H9 (cell line): ENCODE measurements at regions not wholly inside any gene's neighbourhood (a gene's known extent, or its start where the extent isn't known, plus 50 kb on each side); places are given as distances from the start of the nearest gene placed in this dataset.

Experiments used
- DNase-seq: peaks from one replicate; pipeline ENCODE4 v3.0.0-alpha.2; 2017
- H2AFZ ChIP-seq: one replicate; pipeline ENCODE4 v1.6.1; 2013; ENCODE audit warnings: mild to moderate bottlenecking, low read length, control low read depth, moderate library complexity
- H2AK5ac ChIP-seq: 2 replicates; pipeline ENCODE4 v1.6.1; 2013; ENCODE audit warnings: low read length, control low read depth, mixed read lengths; ENCODE audit not compliant: insufficient read length
- H2BK120ac ChIP-seq: one replicate; pipeline ENCODE4 v1.6.1; 2013; ENCODE audit warnings: low read depth, mild to moderate bottlenecking, low read length, control low read depth, inconsistent platforms; ENCODE audit not compliant: poor library complexity, severe bottlenecking
- H2BK12ac ChIP-seq: 2 replicates; pipeline ENCODE4 v1.6.1; 2013; ENCODE audit warnings: low read length, control low read depth, mixed read lengths, low read depth; ENCODE audit not compliant: insufficient read length
- H2BK15ac ChIP-seq: 2 replicates; pipeline ENCODE4 v1.6.1; 2013; ENCODE audit warnings: low read depth, low read length, control low read depth
- H2BK20ac ChIP-seq: one replicate; pipeline ENCODE4 v1.6.1; 2013; ENCODE audit warnings: low read depth, mild to moderate bottlenecking, low read length, control low read depth, inconsistent platforms; ENCODE audit not compliant: poor library complexity, severe bottlenecking
- H2BK5ac ChIP-seq: 2 replicates; pipeline ENCODE4 v1.6.1; 2013; ENCODE audit warnings: low read length, control low read depth, mixed read lengths; ENCODE audit not compliant: insufficient read length
- H3K14ac ChIP-seq: 2 replicates; pipeline ENCODE4 v1.6.1; 2013; ENCODE audit warnings: low read length, control low read depth; ENCODE audit not compliant: insufficient read depth
- H3K18ac ChIP-seq: 2 replicates; pipeline ENCODE4 v1.6.1; 2013; ENCODE audit warnings: low read depth, mild to moderate bottlenecking, mixed read lengths, low read length, control low read depth; ENCODE audit not compliant: insufficient read length
- H3K23ac ChIP-seq: 2 replicates; pipeline ENCODE4 v1.6.1; 2013; ENCODE audit warnings: low read length, control low read depth, mixed read lengths, low read depth; ENCODE audit not compliant: insufficient read length
- H3K23me2 ChIP-seq: 2 replicates; pipeline ENCODE4 v1.6.1; 2013; ENCODE audit warnings: low read depth, mild to moderate bottlenecking, mixed read lengths, low read length, control low read depth; ENCODE audit not compliant: insufficient read length, poor library complexity, severe bottlenecking
- H3K27ac ChIP-seq: 2 replicates; pipeline ENCODE4 v1.5.1; 2013; ENCODE audit warnings: low read length, control low read depth, mixed read lengths, low read depth; ENCODE audit not compliant: insufficient read length
- H3K27me3 ChIP-seq: 2 replicates; pipeline ENCODE4 v1.6.1; 2013; ENCODE audit warnings: low read length, control low read depth, inconsistent platforms; ENCODE audit not compliant: insufficient read depth
- H3K4ac ChIP-seq: 2 replicates; pipeline ENCODE4 v1.6.1; 2013; ENCODE audit warnings: low read depth, mild to moderate bottlenecking, control low read depth, inconsistent platforms, low read length, moderate library complexity
- H3K4me1 ChIP-seq: 2 replicates; pipeline ENCODE4 v1.6.1; 2013; ENCODE audit warnings: low read length, control low read depth, inconsistent platforms; ENCODE audit not compliant: insufficient read depth
- H3K4me2 ChIP-seq: 2 replicates; pipeline ENCODE4 v1.6.1; 2013; ENCODE audit warnings: low read length, control low read depth, mixed read lengths; ENCODE audit not compliant: insufficient read length, insufficient read depth
- H3K56ac ChIP-seq: 2 replicates; pipeline ENCODE4 v1.6.1; 2013; ENCODE audit warnings: low read depth, mild to moderate bottlenecking, mixed read lengths, low read length, control low read depth; ENCODE audit not compliant: insufficient read length
- H3K79me1 ChIP-seq: 2 replicates; pipeline ENCODE4 v1.6.1; 2013; ENCODE audit warnings: low read depth, mild to moderate bottlenecking, moderate library complexity, low read length, control low read depth, inconsistent platforms; ENCODE audit not compliant: insufficient read depth, poor library complexity, severe bottlenecking
- H3K79me2 ChIP-seq: 2 replicates; pipeline ENCODE4 v1.6.1; 2013; ENCODE audit warnings: low read length, control low read depth, inconsistent platforms; ENCODE audit not compliant: insufficient read depth
- H3K9ac ChIP-seq: 2 replicates; pipeline ENCODE4 v1.6.1; 2013; ENCODE audit warnings: low read length, control low read depth, mixed read lengths; ENCODE audit not compliant: insufficient read length; ENCODE audit errors: extremely low read depth
- H3K9me3 ChIP-seq: one replicate; pipeline ENCODE4 v1.6.1; 2013; ENCODE audit warnings: low read depth, low read length, inconsistent platforms; ENCODE audit not compliant: control insufficient read depth
- H3T11ph ChIP-seq: one replicate; pipeline ENCODE4 v1.6.1; 2013; ENCODE audit warnings: mild to moderate bottlenecking, low read length, control low read depth, inconsistent platforms
- H4K20me1 ChIP-seq: one replicate; pipeline ENCODE4 v1.6.1; 2013; ENCODE audit not compliant: control insufficient read depth, insufficient read length, insufficient read depth
- H4K5ac ChIP-seq: 2 replicates; pipeline ENCODE4 v1.6.1; 2013; ENCODE audit warnings: low read depth, mild to moderate bottlenecking, mixed read lengths, low read length, control low read depth; ENCODE audit not compliant: insufficient read length
- H4K8ac ChIP-seq: replicated peaks from 2 replicates; pipeline ENCODE4 v1.6.1; 2013; ENCODE audit warnings: low read length, control low read depth, mixed read lengths, low read depth; ENCODE audit not compliant: insufficient read length
- H4K91ac ChIP-seq: 2 replicates; pipeline ENCODE4 v1.6.1; 2013; ENCODE audit warnings: low read depth, mild to moderate bottlenecking, moderate library complexity, mixed read lengths, low read length, control low read depth; ENCODE audit not compliant: insufficient read length
- H3K27ac Mint-ChIP-seq, 3 experiments: 2 replicates in 2 of 3; 3 replicates in 1 of 3; pipeline ENCODE4 v1.8.0; 2020 to 2021; ENCODE audit warnings: mixed read lengths in 3 of 3, mild to moderate bottlenecking in 1 of 3, moderate library complexity in 1 of 3
- H3K27me3 Mint-ChIP-seq: 2 replicates; pipeline ENCODE4 v1.8.0; 2021; ENCODE audit warnings: low read depth, mild to moderate bottlenecking, moderate library complexity, mixed read lengths
- H3K36me3 Mint-ChIP-seq, 3 experiments: 2 replicates in 2 of 3; 3 replicates in 1 of 3; pipeline ENCODE4 v1.8.0; 2020 to 2021; ENCODE audit warnings: low read depth in 3 of 3, mixed read lengths in 3 of 3; ENCODE audit not compliant: insufficient read depth in 1 of 3
- H3K4me1 Mint-ChIP-seq, 2 experiments: 2 replicates each; pipeline ENCODE4 v1.8.0; 2020; ENCODE audit warnings: mixed read lengths in 2 of 2
- H3K4me3 Mint-ChIP-seq, 2 experiments: 2 replicates in 1 of 2; 3 replicates in 1 of 2; pipeline ENCODE4 v1.8.0; 2020 to 2021; ENCODE audit warnings: mild to moderate bottlenecking in 2 of 2, mixed read lengths in 2 of 2, moderate library complexity in 1 of 2
- H3K9me3 Mint-ChIP-seq, 2 experiments: 2 replicates in 1 of 2; 3 replicates in 1 of 2; pipeline ENCODE4 v1.8.0; 2020; ENCODE audit warnings: mild to moderate bottlenecking in 2 of 2, mixed read lengths in 2 of 2, moderate library complexity in 1 of 2
- CTCF ChIP-seq: fragments of 200-600 bp; sonication (generic); conservative IDR thresholded peaks from 3 replicates; pipeline ENCODE4 v1.8.0; 2021; ENCODE audit warnings: antibody characterized with exemption, mild to moderate bottlenecking
- WGBS: extraction: QIAGEN DNeasy Blood & Tissue Kit; methylation state at CpG from one replicate; pipeline ENCODE4 v1.1.7; 2013; ENCODE audit warnings: missing lambda C conversion rate, low lambda C conversion rate, mixed read lengths; ENCODE audit not compliant: insufficient read length; ENCODE audit errors: extremely low coverage; 5-methylcytosine and 5-hydroxymethylcytosine counted together

DNA sequence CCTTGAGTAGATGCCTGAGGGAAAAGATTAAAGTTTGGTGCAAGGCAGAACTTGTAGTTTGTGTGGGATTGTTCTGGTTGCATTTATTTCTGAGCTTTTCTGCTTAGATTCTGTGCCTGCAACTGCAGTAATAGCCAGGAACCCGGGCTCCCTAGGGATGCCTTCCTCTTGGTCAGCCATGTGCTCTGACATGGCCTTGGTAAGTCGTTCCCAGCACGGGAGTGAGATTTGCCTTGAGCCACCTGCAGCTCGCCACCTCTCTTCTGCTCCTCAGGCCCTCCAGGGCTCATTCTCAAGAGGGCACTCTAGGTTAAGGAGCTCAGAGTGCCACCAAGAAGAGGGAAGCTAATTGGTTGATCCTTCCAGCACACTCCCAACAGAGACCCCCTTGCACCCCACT, 350.6 kb upstream of the MKI67 start:
- Histone ChIP-seq H2AFZ (no peak overlapping the region), H3K4ac (no peak overlapping the region), H4K8ac (no peak overlapping the region), H3K23me2 (no peaks in the 10 kb centered on the region), H3K56ac (no peak overlapping the region), H2AK5ac (no peak overlapping the region), H3K9me3 (no peaks in the 10 kb centered on the region), H3K4me1 (no peaks in the 10 kb centered on the region), H3K4me2 (no peak overlapping the region), H3K79me1 (no peaks in the 10 kb centered on the region), H4K20me1 (no peaks in the 10 kb centered on the region), H3K27me3 (no peaks in the 10 kb centered on the region), H2BK120ac (no peak overlapping the region), H3K79me2 (no peaks in the 10 kb centered on the region), H3K18ac (no peak overlapping the region), H2BK12ac (no peak overlapping the region), H3K9ac (no peak overlapping the region), H3K14ac (no peak overlapping the region), H3K23ac (no peak overlapping the region), H4K91ac (no peak overlapping the region), H3T11ph (no peak overlapping the region), H2BK15ac (no peak overlapping the region), H2BK20ac (no peak overlapping the region), H3K27ac (no peak overlapping the region), H2BK5ac (no peak overlapping the region), H4K5ac (no peak overlapping the region)
- Mint-ChIP-seq H3K4me3 (no peak overlapping the region), H3K36me3 (no peaks in the 10 kb centered on the region), H3K9me3 (no peaks in the 10 kb centered on the region; a peak in 1 of 5 replicates), H3K27ac (no peak overlapping the region), H3K4me1 (peaks cover 9 to 10% of the 10 kb centered on the region in 2 experiments; a peak in 2 of 4 replicates), H3K27me3 (no peaks in the 10 kb centered on the region; the same call in 1 of the 2 replicates)
- no peak for TF ChIP-seq CTCF
- DNase-seq: no peak
- no CpG with 5 or more reads among the region's 4 CpGs for WGBS
